ENCODE measurements at regions not wholly inside any gene's neighbourhood (a gene's known extent, or its start where the extent isn't known, plus 50 kb on each side); places are given as distances from the start of the nearest gene placed in this dataset.
"Not testable (repeated sequence)": the region's sequence is repeated elsewhere in the genome, so short reads cannot be mapped to it uniquely, and the experiment has no call there.

- Histone ChIP-seq H3K79me2 (ENCODE audit: insufficient read depth, low read depth, low read length) (no peaks in the 10 kb centered on the region), H3K36me3 (ENCODE audit: insufficient read depth, low read length) (no peaks in the 10 kb centered on the region), H4K20me1 (ENCODE audit: insufficient read depth, low read length) (no peaks in the 10 kb centered on the region), H3K9me2 (ENCODE audit: insufficient read depth, low read length) (no peaks in the 10 kb centered on the region), H3K4me2 (ENCODE audit: low read length) (no peak overlapping the region), H2AFZ (ENCODE audit: low read length) (no peak overlapping the region), H3K9me3 (ENCODE audit: low read length) (no peaks in the 10 kb centered on the region), H3K4me3 (ENCODE audit: low read depth, low read length, poor library complexity, severe bottlenecking) (no peak overlapping the region), H3K27ac (ENCODE audit: low read depth, low read length, poor library complexity, severe bottlenecking) (no peak overlapping the region), H3K4me1 (ENCODE audit: insufficient read depth, low read length, poor library complexity, severe bottlenecking) (no peaks in the 10 kb centered on the region)
- BruUV-seq (replicated peaks) = no TSS peak
- ChIA-PET CTCF (ENCODE audit: unreplicated experiment) (no interaction called here), POLR2A (no interaction called here)
- TF ChIP-seq EZH2phosphoT487 (IDR thresholded peaks at IDR 0.05; ENCODE audit: borderline replicate concordance, low read depth, low read length) = no peak
- intact Hi-C loops (cut with micrococcal nuclease; ENCODE audit: unreplicated experiment) = no loop called here
- DNase-seq (ENCODE audit: low spot score) = no peak
These were observed 390.5 kb upstream of the CLEC14A start for GRCh38 chr14:38646391-38646790.

- H3K9me3 ChIP-seq (ENCODE audit: low read length); POLR2A ChIA-PET; DNase-seq (ENCODE audit: low spot score); H3K36me3 ChIP-seq (ENCODE audit: insufficient read depth, low read length); BruUV-seq (replicated peaks); H2AFZ ChIP-seq (ENCODE audit: low read length); H3K27ac ChIP-seq (ENCODE audit: low read depth, low read length, poor library complexity, severe bottlenecking); H3K79me2 ChIP-seq (ENCODE audit: insufficient read depth, low read depth, low read length); H4K20me1 ChIP-seq (ENCODE audit: insufficient read depth, low read length); intact Hi-C loops (cut with micrococcal nuclease; ENCODE audit: unreplicated experiment); H3K9me2 ChIP-seq (ENCODE audit: insufficient read depth, low read length); H3K4me2 ChIP-seq (ENCODE audit: low read length); H3K4me3 ChIP-seq (ENCODE audit: low read depth, low read length, poor library complexity, severe bottlenecking); H3K4me1 ChIP-seq (ENCODE audit: insufficient read depth, low read length, poor library complexity, severe bottlenecking); CTCF ChIA-PET (ENCODE audit: unreplicated experiment): not testable (repeated sequence)
These were observed 379.0 kb upstream of the CLEC14A start for GRCh38 chr14:38634913-38635312.

GRCh38 chr14:38629412-38629811 lies 373.5 kb upstream of the CLEC14A start:
- Histone ChIP-seq H3K36me3 (ENCODE audit: insufficient read depth, low read length) (no peaks in the 10 kb centered on the region), H3K4me1 (ENCODE audit: insufficient read depth, low read length, poor library complexity, severe bottlenecking) (no peaks in the 10 kb centered on the region), H3K27ac (ENCODE audit: low read depth, low read length, poor library complexity, severe bottlenecking) (no peak overlapping the region), H3K9me3 (ENCODE audit: low read length) (no peaks in the 10 kb centered on the region), H4K20me1 (ENCODE audit: insufficient read depth, low read length) (no peaks in the 10 kb centered on the region), H2AFZ (ENCODE audit: low read length) (no peak overlapping the region), H3K79me2 (ENCODE audit: insufficient read depth, low read depth, low read length) (no peaks in the 10 kb centered on the region), H3K4me3 (ENCODE audit: low read depth, low read length, poor library complexity, severe bottlenecking) (no peak overlapping the region), H3K4me2 (ENCODE audit: low read length) (no peak overlapping the region), H3K9me2 (ENCODE audit: insufficient read depth, low read length) (no peaks in the 10 kb centered on the region)
- intact Hi-C loops (cut with micrococcal nuclease; ENCODE audit: unreplicated experiment) = no loop called here
- no peak for DNase-seq (ENCODE audit: low spot score)
- ChIA-PET POLR2A (no interaction called here), CTCF (ENCODE audit: unreplicated experiment) (no interaction called here)
- no TSS peak for BruUV-seq (replicated peaks)
- no peak for TF ChIP-seq EZH2phosphoT487 (IDR thresholded peaks at IDR 0.05; ENCODE audit: borderline replicate concordance, low read depth, low read length)
- TF ChIP-seq CTCF (conservative IDR thresholded peaks at IDR 0.05; ENCODE audit: low read length) = no peak

- no peaks in the 10 kb centered on the region for H3K9me3 ChIP-seq (ENCODE audit: low read length)
- intact Hi-C loops (cut with micrococcal nuclease; ENCODE audit: unreplicated experiment) = no loop called here
- H4K20me1 ChIP-seq (ENCODE audit: insufficient read depth, low read length) = no peaks in the 10 kb centered on the region
- no peak overlapping the region for H3K27ac ChIP-seq (ENCODE audit: low read depth, low read length, poor library complexity, severe bottlenecking)
- POLR2A ChIA-PET = no interaction called here
- H3K4me3 ChIP-seq (ENCODE audit: low read depth, low read length, poor library complexity, severe bottlenecking) = no peak overlapping the region
- no peaks in the 10 kb centered on the region for H3K9me2 ChIP-seq (ENCODE audit: insufficient read depth, low read length)
- CTCF ChIA-PET (ENCODE audit: unreplicated experiment) = no interaction called here
- TF ChIP-seq EZH2phosphoT487 (IDR thresholded peaks at IDR 0.05; ENCODE audit: borderline replicate concordance, low read depth, low read length) = no peak
- no peak for TF ChIP-seq CTCF (conservative IDR thresholded peaks at IDR 0.05; ENCODE audit: low read length)
- no peaks in the 10 kb centered on the region for H3K79me2 ChIP-seq (ENCODE audit: insufficient read depth, low read depth, low read length)
- H2AFZ ChIP-seq (ENCODE audit: low read length) = no peak overlapping the region
- H3K4me1 ChIP-seq (ENCODE audit: insufficient read depth, low read length, poor library complexity, severe bottlenecking) = no peaks in the 10 kb centered on the region
- DNase-seq (ENCODE audit: low spot score) = no peak
- BruUV-seq (replicated peaks) = no TSS peak
- H3K4me2 ChIP-seq (ENCODE audit: low read length) = no peak overlapping the region
- H3K36me3 ChIP-seq (ENCODE audit: insufficient read depth, low read length) = no peaks in the 10 kb centered on the region
These were observed 371.3 kb upstream of the CLEC14A start for GRCh38 chr14:38627163-38627562.

Data from OCI-LY7 (cell line).